Midbrain (tissue), 1 donor: ENCODE measurements at regions not wholly inside any gene's neighbourhood (a gene's known extent, or its start where the extent isn't known, plus 50 kb on each side); places are given as distances from the start of the nearest gene placed in this dataset.

Source experiments
- DNase-seq: peaks from one replicate; lab custom pipeline; 2025; lab: John Stamatoyannopoulos, UW

- DNase-seq: no peak
Measured at GRCh38 chr2:52139241-52139640, 1107.3 kb upstream of the NRXN1 start.

GRCh38 chr2:52135235-52135634, 1103.3 kb upstream of the NRXN1 start:
- DNase-seq: no peak

GRCh38 chr2:52128081-52128480, 1096.1 kb upstream of the NRXN1 start:
- DNase-seq: no peak

- no peak for DNase-seq
Measured at GRCh38 chr2:52127527-52127926, 1095.6 kb upstream of the NRXN1 start.

GRCh38 chr2:52117299-52117698, 1085.4 kb upstream of the NRXN1 start:
- DNase-seq: no peak

- DNase-seq: no peak
Measured at GRCh38 chr2:52115750-52116149, 1083.8 kb upstream of the NRXN1 start.

GRCh38 chr2:52113338-52113737, 1081.4 kb upstream of the NRXN1 start:
- no peak for DNase-seq

- DNase-seq: no peak
Measured at GRCh38 chr2:52112141-52112540, 1080.2 kb upstream of the NRXN1 start.

GRCh38 chr2:52107124-52107523, 1075.2 kb upstream of the NRXN1 start:
- DNase-seq: no peak

- no peak for DNase-seq
Measured at GRCh38 chr2:52097071-52097470, 1065.1 kb upstream of the NRXN1 start.

GRCh38 chr2:52084759-52085158, 1052.8 kb upstream of the NRXN1 start:
- DNase-seq: no peak

- DNase-seq: no peak
Measured at GRCh38 chr2:52083214-52083613, 1051.3 kb upstream of the NRXN1 start.

- no peak for DNase-seq
Measured at GRCh38 chr2:52082646-52083045, 1050.7 kb upstream of the NRXN1 start.

- DNase-seq: no peak
Measured at GRCh38 chr2:52079602-52080001, 1047.7 kb upstream of the NRXN1 start.

GRCh38 chr2:52077159-52077558, 1045.2 kb upstream of the NRXN1 start:
- no peak for DNase-seq

GRCh38 chr2:52074130-52074719, 1042.3 kb upstream of the NRXN1 start:
- no peak for DNase-seq

GRCh38 chr2:52072949-52073348, 1041.0 kb upstream of the NRXN1 start:
- DNase-seq: no peak

GRCh38 chr2:52070665-52071064, 1038.7 kb upstream of the NRXN1 start:
- DNase-seq: no peak

- no peak for DNase-seq
Measured at GRCh38 chr2:52064234-52064633, 1032.3 kb upstream of the NRXN1 start.

- DNase-seq: no peak
Measured at GRCh38 chr2:52054824-52055223, 1022.9 kb upstream of the NRXN1 start.

GRCh38 chr2:52036853-52037252, 1004.9 kb upstream of the NRXN1 start:
- DNase-seq: no peak

GRCh38 chr2:52036024-52036423, 1004.1 kb upstream of the NRXN1 start:
- DNase-seq: no peak

GRCh38 chr2:52035391-52035790, 1003.5 kb upstream of the NRXN1 start:
- no peak for DNase-seq

- no peak for DNase-seq
Measured at GRCh38 chr2:52034706-52035105, 1002.8 kb upstream of the NRXN1 start.

- DNase-seq: no peak
Measured at GRCh38 chr2:52022006-52022405, 990.1 kb upstream of the NRXN1 start.
